HG03520 (cell line): ENCODE measurements at regions not wholly inside any gene's neighbourhood (a gene's known extent, or its start where the extent isn't known, plus 50 kb on each side); places are given as distances from the start of the nearest gene placed in this dataset.

ENCODE experiments used
- ATAC-seq: cut with Tn5 transposase; IDR thresholded peaks from one replicate; pipeline ENCODE4 v1.9.1; 2021; ENCODE audit warnings: mild to moderate bottlenecking, moderate library complexity; ENCODE audit not compliant: unreplicated experiment

DNA sequence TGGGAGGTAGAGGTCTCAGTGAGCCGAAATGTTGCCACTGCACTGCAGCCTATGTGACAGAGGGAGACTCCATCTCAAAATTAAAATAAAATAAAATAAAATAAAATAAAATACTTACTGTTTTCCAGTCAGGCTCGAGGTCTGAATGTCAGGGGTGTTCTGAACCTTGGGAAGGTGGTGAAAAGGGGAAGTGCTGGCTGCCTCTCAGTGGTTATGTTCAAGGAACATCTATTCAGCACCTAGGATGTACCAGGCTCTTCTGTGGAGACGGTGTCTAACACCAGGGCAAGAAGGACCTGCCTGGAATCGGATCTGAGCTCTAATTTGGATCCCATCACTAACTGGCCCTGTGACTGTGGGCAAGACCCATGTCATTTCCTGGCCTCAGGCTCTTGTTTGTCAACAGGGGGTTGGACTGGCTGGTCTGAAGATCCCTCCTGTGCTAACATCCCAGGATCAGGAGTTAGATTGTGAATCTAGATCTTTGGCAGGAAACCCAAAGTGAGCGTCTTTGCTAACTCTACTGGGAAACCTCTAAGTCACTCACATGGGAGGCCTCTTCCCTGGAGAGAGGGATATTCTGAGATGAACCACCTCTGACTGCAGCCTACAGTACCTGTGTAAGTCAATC, 63.4 kb upstream of the SIRPG start:
- ATAC-seq = no peak

DNA sequence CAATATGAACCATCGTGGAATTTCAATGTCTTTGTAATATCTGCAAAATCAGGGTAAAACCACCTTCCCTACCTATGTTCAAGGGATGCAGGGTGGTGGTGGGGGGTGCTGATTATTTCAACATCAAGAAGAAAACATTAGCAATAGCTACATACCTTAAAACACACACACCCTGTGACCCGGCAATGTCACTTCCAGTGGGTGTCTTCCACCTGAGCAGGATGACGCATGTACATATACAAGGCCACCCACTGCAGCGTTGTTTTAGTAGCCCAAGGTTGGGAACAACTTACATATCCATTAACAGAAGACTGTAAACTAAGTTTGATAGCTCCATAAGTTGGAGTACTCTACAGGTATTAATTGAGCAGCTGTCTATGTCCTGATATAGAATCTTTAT, 62.6 kb upstream of the SIRPG start:
- ATAC-seq = no peak

DNA sequence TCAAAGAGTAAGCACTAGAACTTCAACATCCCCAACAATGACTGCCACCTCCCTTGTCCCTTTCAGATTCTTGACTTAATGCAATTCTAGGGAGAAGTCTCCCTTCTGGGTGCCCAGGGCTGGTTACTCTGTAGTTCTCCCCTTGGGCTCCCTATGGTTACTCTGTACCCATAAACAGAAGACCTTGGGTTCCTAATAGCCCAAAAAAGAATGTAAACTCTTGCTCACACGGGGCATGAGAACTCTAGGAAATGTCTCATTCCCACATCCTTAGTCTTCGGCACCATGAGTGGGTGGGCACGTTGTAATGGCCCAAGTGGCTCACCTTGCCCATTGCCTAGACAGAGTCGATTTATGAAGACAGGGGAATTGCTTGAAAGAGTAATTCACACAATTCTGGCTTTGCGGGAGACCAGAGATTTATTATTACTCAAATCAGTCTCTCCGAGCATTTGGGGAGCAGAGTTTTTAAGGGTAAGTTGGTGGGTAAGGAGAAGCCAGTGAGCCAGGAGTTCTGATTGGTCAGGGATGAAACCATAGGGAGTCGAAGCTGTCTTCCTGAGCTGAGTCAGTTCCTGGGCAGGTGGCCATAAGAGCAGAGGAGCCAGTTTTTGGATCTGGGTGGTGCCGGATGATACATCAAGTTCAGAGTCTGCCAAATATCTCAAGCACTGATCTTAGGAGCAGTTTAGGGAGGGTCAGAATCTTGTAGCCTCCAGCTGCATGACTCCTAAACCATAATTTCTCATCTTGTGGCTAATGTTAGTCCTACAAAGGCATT, 61.2 kb upstream of the SIRPG start:
- no peak for ATAC-seq

DNA sequence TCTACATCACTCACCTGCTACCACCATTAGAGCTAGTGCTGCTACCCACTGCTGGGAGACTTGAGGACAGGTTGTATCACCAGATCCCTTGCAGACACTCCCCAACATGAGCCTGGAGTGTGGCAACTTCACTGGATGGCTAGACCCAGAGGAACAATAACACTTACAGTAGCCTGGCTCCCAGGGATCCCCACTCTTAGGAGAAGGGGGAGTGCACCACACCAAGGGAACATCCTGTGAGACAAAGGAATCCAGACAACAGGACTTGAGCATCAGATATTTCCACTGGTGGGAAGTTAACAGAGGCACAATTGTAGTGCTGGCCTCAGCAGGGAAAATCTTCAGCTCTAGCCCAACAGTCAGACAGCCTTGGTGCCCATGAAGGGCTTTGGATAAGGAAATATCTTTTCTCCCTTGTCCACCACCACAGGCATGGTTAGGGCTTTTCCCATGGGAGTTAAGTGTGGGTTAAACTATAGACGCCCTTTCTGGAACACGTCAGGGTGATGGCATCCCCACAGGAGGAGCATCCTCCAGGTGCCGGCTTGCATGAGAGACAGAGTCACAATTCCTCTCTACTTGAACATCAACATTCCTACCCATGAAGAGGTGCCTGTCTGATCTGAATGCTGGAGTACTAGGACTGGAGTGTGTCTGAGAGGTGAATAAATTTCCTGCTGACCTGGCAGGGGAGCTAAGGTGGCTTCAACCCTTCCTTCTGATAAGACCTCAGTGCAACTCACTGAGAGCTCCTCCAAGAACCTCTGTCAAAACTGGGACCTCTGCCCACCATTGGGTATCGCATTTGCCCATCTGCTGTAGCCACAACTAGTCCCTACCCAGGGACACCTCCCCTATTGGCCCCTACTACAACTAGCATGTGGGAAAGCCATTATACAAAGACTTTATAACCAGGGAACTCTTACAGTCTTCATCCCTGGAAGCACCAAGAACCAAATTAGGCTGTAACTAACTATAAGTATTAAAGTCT, 55.4 kb upstream of the SIRPG start:
- no peak for ATAC-seq

DNA sequence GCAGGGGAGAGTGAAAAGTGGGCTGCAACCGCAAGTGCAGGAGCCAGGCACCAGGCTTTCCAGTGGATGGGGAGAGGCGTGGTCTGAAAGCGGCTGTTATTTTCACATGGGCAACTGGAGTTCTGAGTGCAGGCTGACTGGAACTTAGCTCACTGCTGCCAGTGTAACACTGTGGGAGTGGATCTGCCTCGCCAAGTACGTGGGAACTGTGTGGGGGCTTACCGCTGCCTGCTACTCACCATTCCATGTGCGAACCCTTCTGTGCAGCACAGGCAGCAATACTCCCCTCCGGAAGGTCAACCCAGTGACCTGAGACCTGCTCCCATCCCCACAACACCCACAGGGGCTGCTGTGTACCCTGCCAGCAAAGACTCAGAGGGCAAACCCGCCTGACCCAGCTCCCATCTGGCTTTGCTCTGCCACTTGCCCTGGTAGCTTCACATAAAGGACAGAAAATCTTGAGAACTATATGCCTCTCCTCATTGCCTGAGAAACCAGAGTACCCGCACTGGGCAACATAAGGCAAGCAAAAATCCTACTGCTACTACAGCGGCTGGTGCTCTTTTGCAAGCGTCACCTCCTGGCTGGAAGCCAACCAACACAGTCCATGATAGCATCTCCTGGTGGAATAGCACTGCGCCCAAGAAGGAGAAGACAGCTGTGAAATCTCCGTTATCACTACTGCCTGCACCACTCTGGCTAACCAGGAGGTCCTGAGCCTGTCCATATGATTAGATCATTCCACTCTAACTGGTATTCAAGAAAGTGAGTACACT, 54.4 kb upstream of the SIRPG start:
- no peak for ATAC-seq

DNA sequence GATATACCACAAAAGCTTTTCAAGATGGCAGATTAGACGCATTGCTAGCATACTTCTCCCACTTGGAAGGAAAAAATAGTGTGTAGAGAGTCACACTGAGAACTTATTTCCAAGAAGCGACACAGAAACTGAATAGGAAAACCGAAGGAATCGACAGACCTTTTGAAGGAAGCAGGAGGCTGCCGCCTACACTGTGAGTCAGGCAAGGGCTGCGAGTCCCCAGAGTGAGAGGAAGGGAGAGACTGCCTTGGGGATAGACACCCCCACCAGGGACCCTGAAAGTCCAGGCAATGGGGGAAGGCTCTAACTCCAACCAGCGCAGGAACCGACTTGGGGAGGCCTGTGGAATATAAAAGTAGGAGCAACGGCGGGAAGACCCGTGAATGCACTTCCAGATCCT, 53.7 kb upstream of the SIRPG start:
- ATAC-seq = no peak

DNA sequence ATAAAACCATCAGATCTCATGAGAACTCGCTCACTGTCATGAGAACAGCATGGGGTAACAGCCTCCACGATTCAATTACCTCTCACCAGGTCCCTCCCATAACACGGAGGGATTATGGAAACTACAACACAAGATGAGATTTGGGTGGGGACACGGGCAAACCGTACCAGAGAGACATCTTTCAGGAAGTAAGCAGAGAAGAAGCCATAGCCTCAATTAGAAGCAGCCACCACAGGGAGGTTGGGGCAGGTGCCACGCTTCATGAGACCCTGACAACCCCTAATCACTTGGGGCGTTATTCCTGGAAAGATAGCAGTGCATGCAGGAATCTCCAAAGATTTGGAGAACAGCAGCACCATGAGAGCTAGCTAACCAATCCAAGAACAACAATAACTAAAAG, 52.9 kb upstream of the SIRPG start:
- ATAC-seq = no peak

DNA sequence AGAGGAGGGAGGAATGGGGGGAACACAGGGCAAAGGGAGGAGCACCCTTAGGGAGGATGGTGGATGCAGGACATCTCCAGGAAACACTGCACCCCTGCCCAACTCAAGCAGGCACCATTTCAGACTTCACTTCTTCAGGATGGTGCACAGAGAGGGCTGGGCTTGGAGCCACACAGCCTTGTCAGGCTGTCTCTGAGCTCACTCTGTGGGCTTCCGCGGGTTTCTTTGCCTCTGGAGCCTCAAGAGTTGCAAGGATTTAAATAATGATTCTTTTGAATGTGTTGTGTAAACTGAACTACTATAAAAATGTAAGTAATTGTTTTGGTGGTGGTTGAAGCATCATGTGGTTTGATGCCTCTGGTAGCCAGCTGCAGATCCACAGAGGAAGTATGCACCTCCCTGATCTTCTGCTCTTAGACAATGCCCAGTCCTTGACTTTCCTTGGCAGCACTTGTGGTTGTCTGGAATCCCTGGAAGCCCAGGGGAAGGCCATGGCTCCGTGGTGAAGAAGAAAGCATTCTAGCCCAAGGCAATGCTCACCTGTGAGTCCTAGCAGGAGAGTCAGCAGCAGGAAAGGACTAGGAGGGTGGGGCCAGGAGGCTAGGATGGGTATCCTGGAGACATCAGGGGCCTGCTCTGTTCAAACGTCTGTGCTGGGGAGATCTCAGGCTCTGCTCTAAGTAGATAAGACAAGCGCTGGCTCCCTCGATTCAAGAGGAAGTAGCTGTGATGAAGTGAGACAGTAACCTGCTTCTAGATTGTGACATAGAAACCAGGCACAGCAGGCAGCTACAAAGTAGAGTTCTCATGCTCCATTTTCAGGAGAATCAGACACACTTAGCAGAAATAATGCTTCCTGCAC, 50.2 kb upstream of the SIRPG start:
- ATAC-seq = no peak
